ENCODE measurements at regions not wholly inside any gene's neighbourhood (a gene's known extent, or its start where the extent isn't known, plus 50 kb on each side); places are given as distances from the start of the nearest gene placed in this dataset.

GRCh38 chr4:12932203-12932788, 551.8 kb downstream of the RAB28 start:
- H3K4me3 ChIP-seq (ENCODE audit: low read depth, low read length), result no peak overlapping the region
- TF ChIP-seq CTCF (conservative IDR thresholded peaks at IDR 0.05; ENCODE audit: low read depth, low read length), result no peak
- no peak for DNase-seq (ENCODE audit: low read depth)

- no peak for DNase-seq (ENCODE audit: low read depth)
- no peak overlapping the region for H3K4me3 ChIP-seq (ENCODE audit: low read depth, low read length)
- no peak for TF ChIP-seq CTCF (conservative IDR thresholded peaks at IDR 0.05; ENCODE audit: low read depth, low read length)
Measured at GRCh38 chr4:12929784-12930183, 554.4 kb downstream of the RAB28 start.

GRCh38 chr4:12928751-12929150, 555.4 kb downstream of the RAB28 start:
- no peak overlapping the region for H3K4me3 ChIP-seq (ENCODE audit: low read depth, low read length)
- TF ChIP-seq CTCF (conservative IDR thresholded peaks at IDR 0.05; ENCODE audit: low read depth, low read length), result no peak
- DNase-seq (ENCODE audit: low read depth), result no peak

GRCh38 chr4:12926189-12927066, 557.7 kb downstream of the RAB28 start:
- H3K4me3 ChIP-seq (ENCODE audit: low read depth, low read length), result no peak overlapping the region
- DNase-seq (ENCODE audit: low read depth), result no peak
- TF ChIP-seq CTCF (conservative IDR thresholded peaks at IDR 0.05; ENCODE audit: low read depth, low read length), result no peak

- no peak for TF ChIP-seq CTCF (conservative IDR thresholded peaks at IDR 0.05; ENCODE audit: low read depth, low read length)
- H3K4me3 ChIP-seq (ENCODE audit: low read depth, low read length), result no peak overlapping the region
- no peak for DNase-seq (ENCODE audit: low read depth)
Measured at GRCh38 chr4:12924728-12925320, 559.3 kb downstream of the RAB28 start.

GRCh38 chr4:12924253-12924652, 559.9 kb downstream of the RAB28 start:
- TF ChIP-seq CTCF (conservative IDR thresholded peaks at IDR 0.05; ENCODE audit: low read depth, low read length), result no peak
- no peak for DNase-seq (ENCODE audit: low read depth)
- no peak overlapping the region for H3K4me3 ChIP-seq (ENCODE audit: low read depth, low read length)

Data from epithelial cell of proximal tubule (primary cell).